Psoas muscle (tissue), 7 donors: ENCODE measurements at regions not wholly inside any gene's neighbourhood (a gene's known extent, or its start where the extent isn't known, plus 50 kb on each side); places are given as distances from the start of the nearest gene placed in this dataset.

Source experiments
- ATAC-seq, 4 donors: fragments of 200-7000 bp; cut with Tn5 transposase; one replicate each; pipeline ENCODE4 v1.9.1; 2020; ENCODE audit warnings: moderate library complexity in 3 of 4, mild to moderate bottlenecking in 2 of 4
- DNase-seq, 2 donors: peaks; one replicate each; pipeline ENCODE4 v3.0.0-alpha.2; 2020
- H3K27ac ChIP-seq: fragments of 200-600 bp; one replicate; pipeline ENCODE4 v1.8.0; 2022
- H3K27me3 ChIP-seq, 3 donors: fragments of 200-600 bp in 1 of 3; one replicate each; pipeline versions ENCODE4 v1.6.1 to v1.8.0; 2013 to 2022; ENCODE audit warnings: low read length in 2 of 3, mild to moderate bottlenecking in 2 of 3, moderate library complexity in 1 of 3; ENCODE audit not compliant: insufficient read depth in 3 of 3
- H3K36me3 ChIP-seq, 2 donors: fragments of 200-600 bp in 1 of 2; one replicate each; pipeline versions ENCODE4 v1.6.1 to v1.8.0; 2013 to 2022; ENCODE audit warnings: low read depth in 1 of 2, mild to moderate bottlenecking in 1 of 2, moderate library complexity in 1 of 2; ENCODE audit not compliant: insufficient read depth in 1 of 2
- H3K4me1 ChIP-seq: fragments of 200-600 bp; one replicate; pipeline ENCODE4 v1.8.0; 2022
- H3K4me3 ChIP-seq: fragments of 200-600 bp; one replicate; pipeline ENCODE4 v1.8.0; 2022; ENCODE audit warnings: mild to moderate bottlenecking
- H3K9me3 ChIP-seq: fragments of 200-600 bp; one replicate; pipeline ENCODE4 v1.8.0; 2022
- WGBS, 3 donors: extraction: QIAGEN DNeasy Blood & Tissue Kit; methylation state at CpG; one replicate each; pipeline versions ENCODE4 v1.1.6 to v1.1.7; 2013; 5-methylcytosine and 5-hydroxymethylcytosine counted together
- intact Hi-C, 2 donors: fragments of 100-400 bp; cut with DNase I; formaldehyde crosslinking; loops; one replicate each; pipeline versions ENCODE4 v1.11.0 to v1.14.2; 2022
- TF ChIP-seq, protein P1 (sequence below): fragments of 200-600 bp; IDR thresholded peaks from one replicate; pipeline ENCODE4 v1.8.0; 2022; ENCODE audit warnings: antibody characterized with exemption
- donor health status: healthy with polysubstance abuse.
- donor health status: DM: no; HTN: no; CAD: no; lungs with moderate emphysema.
- donor health status: Bipolar disorder and iron deficiency.
- donor health status: healthy.
- donor health status: DM: yes; HTN: yes; CAD: no.
- donor health status: DM: no; HTN: no; CAD: no.
- donor health status: DM: yes; HTN: yes; CAD: no.

DNA sequence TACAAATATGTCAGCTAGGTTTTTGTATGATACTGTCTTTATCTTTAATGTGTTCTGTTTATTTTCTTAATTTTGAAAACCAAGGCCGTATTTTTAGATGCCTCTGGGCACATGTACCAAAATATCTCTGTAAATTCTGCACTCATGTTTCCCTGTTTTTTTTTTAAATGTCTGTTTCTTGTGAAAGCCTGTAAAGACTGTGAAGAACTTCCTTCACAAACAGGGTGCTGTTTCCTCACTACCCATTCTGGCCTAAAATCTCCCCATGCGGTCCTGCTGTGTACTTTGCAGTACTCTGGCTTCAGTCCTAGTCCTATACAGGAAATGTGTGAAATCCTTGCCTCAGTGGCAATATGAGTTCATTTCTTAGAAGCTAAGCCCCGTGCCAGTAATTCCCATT, 133.4 kb upstream of the ZBTB20 start:
- 60 to 74% (median 64%) methylated on average over 3 of the region's 3 CpGs for WGBS, 3 donors
- H3K4me3 ChIP-seq, result no peak overlapping the region
- intact Hi-C loops, result no loop called here
- H3K36me3 ChIP-seq, result no peaks in the 10 kb centered on the region
- H3K4me1 ChIP-seq, result peaks cover 9% of the 10 kb centered on the region
- H3K27ac ChIP-seq, result peak overlapping the region; percentile 6
- TF ChIP-seq, protein P1, sequence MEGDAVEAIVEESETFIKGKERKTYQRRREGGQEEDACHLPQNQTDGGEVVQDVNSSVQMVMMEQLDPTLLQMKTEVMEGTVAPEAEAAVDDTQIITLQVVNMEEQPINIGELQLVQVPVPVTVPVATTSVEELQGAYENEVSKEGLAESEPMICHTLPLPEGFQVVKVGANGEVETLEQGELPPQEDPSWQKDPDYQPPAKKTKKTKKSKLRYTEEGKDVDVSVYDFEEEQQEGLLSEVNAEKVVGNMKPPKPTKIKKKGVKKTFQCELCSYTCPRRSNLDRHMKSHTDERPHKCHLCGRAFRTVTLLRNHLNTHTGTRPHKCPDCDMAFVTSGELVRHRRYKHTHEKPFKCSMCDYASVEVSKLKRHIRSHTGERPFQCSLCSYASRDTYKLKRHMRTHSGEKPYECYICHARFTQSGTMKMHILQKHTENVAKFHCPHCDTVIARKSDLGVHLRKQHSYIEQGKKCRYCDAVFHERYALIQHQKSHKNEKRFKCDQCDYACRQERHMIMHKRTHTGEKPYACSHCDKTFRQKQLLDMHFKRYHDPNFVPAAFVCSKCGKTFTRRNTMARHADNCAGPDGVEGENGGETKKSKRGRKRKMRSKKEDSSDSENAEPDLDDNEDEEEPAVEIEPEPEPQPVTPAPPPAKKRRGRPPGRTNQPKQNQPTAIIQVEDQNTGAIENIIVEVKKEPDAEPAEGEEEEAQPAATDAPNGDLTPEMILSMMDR, result no peak
- no peaks in the 10 kb centered on the region for H3K27me3 ChIP-seq
- DNase-seq (no peak), ATAC-seq (no peak)
- H3K9me3 ChIP-seq, result no peaks in the 10 kb centered on the region

DNA sequence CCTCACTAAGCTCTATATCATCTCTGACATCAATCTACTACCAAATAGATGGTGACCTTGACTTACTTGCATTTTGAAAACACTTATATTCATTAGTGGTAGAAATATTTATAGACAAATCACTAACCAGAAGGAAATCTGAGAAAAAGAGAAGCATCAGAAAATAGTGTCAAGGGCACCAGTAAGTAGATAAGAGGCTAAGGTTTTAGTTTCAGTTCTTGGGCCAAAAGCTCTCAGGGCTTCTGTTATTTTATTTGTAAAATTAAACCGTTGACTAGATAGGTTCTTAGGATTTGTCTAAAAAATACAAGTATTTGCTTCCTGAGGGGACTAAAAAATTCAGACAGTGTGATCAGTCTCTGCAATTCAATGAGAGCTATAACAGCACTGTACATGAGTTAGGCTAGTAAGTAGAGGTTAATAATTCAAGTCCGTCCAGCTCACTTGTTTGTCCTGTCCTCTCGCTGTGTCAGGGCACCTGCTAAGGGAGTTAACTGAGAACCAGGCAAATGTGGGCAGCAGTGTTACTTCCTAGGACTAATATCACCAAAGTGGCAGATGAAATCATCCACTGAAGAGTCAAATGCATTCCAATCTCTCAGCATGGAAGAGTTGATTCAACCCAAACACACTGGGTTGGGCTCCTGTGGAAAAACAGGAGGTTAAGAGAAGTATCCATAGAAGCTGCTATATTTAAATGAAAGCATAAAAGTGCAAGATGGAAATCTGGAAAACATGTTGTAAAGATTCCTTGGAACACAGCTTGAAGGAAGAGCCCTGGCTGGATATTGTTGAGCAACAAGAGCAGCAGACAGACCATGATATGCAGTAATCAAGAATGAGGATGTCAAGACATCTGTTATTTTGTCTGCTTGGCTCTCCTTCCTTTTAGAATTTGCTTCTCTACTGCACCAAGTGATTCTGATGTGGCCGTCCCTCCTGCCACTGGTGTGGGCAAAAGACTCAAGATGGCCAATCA, 134.9 kb upstream of the ZBTB20 start:
- H3K27ac ChIP-seq, result peak overlapping the region; percentile 64
- intact Hi-C loops, result no loop called here
- TF ChIP-seq, protein P1, result no peak

DNA sequence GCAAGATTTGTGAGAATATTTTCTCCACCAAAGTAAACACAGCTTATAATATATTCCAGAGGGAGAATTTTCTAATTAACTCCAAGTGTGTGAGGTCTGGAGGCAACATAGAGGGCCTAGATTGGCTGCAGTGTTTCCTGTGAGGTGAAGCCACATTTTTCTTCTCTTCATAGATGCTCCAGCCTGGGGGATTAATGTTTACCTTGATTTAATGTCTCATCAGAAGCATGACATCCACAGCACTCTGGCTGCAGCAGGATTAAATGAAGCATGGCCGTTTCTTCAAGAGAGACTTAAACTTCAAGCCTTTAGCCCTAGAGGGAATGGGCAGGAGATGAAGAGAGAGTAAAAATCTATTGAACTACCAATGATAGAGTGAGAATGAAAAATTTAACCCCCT, 137.9 kb upstream of the ZBTB20 start:
- Histone ChIP-seq H3K27me3 (no peaks in the 10 kb centered on the region), H3K4me1 (peaks cover 10% of the 10 kb centered on the region), H3K27ac (no peak overlapping the region), H3K36me3 (no peaks in the 10 kb centered on the region), H3K4me3 (no peak overlapping the region), H3K9me3 (no peaks in the 10 kb centered on the region)
- ATAC-seq, result no peak
- intact Hi-C loops, result no loop called here
- 42 to 50% (median 47%) methylated on average over 1 of the region's 1 CpG for WGBS, 3 donors
- DNase-seq, result no peak
- TF ChIP-seq, protein P1, result no peak

More for the DNA sequence above, 134.9 kb upstream of the ZBTB20 start:
- peaks cover 9% of the 10 kb centered on the region for H3K4me1 ChIP-seq
- peak; percentile 42 to 75 (median 48) for ATAC-seq
- H3K9me3 ChIP-seq, result no peaks in the 10 kb centered on the region
- no peaks in the 10 kb centered on the region for H3K36me3 ChIP-seq
- H3K27me3 ChIP-seq, result no peaks in the 10 kb centered on the region
- H3K4me3 ChIP-seq, result no peak overlapping the region
- no peak for DNase-seq
- WGBS, 3 donors, result 49 to 73% (median 56%) methylated on average over 4 of the region's 4 CpGs

DNA sequence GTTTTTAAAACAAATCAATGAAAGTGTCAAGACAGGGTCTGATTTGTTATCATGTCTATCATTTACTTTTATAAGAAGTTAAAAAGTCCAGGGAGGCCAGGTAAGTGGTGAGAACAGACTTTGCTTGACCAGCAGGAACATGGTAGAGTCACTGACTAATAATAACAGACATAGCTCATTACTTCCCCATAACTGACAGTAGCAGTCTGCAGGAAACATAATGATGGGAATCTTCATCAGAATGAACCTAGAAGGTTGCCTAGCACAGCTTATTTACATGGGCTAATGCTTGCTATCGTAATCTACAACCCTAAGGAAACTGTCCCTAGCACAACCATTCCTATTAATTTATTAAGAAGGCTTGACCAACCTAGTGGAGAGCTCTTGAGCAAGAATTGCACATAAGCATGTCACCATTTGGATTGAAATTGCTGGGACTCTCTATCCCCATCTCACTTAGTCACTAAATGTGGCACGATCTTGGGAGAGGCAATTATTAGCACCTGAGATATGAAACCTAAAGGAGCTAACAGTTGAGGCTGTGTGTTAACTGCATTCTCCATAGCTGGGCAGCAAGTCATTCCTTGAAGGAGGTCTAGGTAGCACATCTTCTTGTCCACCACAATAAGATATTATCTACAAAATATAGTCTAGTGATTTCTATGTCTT, 139.6 kb upstream of the ZBTB20 start:
- TF ChIP-seq, protein P1, result no peak
- Histone ChIP-seq H3K9me3 (no peaks in the 10 kb centered on the region), H3K4me1 (peaks cover 9% of the 10 kb centered on the region), H3K27ac (peak overlapping the region; percentile 49), H3K36me3 (no peaks in the 10 kb centered on the region), H3K27me3 (no peaks in the 10 kb centered on the region), H3K4me3 (no peak overlapping the region)
- ATAC-seq (peak; percentile 49 to 86 (median 72)), DNase-seq (no peak)
- WGBS, 3 donors, result 78 to 95% (median 89%) methylated on average over 2 of the region's 2 CpGs
- intact Hi-C loops, result no loop called here
